ENCODE measurements at regions not wholly inside any gene's neighbourhood (a gene's known extent, or its start where the extent isn't known, plus 50 kb on each side); places are given as distances from the start of the nearest gene placed in this dataset.

- TF ChIP-seq CTCF (IDR thresholded peaks at IDR 0.05): no peak
- no peak for TF ChIP-seq POLR2A (IDR thresholded peaks at IDR 0.05)
These were observed 384.7 kb downstream of the LRRIQ3 start for GRCh38 chr1:73813236-73813635.

All from body of pancreas (tissue), 4 donors.